Globus pallidus (tissue), 1 donor: ENCODE measurements at regions not wholly inside any gene's neighbourhood (a gene's known extent, or its start where the extent isn't known, plus 50 kb on each side); places are given as distances from the start of the nearest gene placed in this dataset.
"Not testable (repeated sequence)": the region's sequence is repeated elsewhere in the genome, so short reads cannot be mapped to it uniquely, and the experiment has no call there.

Source experiments
- DNase-seq: peaks from one replicate; pipeline ENCODE4 v3.0.0-alpha.2; 2015; ENCODE audit warnings: low spot score

DNA sequence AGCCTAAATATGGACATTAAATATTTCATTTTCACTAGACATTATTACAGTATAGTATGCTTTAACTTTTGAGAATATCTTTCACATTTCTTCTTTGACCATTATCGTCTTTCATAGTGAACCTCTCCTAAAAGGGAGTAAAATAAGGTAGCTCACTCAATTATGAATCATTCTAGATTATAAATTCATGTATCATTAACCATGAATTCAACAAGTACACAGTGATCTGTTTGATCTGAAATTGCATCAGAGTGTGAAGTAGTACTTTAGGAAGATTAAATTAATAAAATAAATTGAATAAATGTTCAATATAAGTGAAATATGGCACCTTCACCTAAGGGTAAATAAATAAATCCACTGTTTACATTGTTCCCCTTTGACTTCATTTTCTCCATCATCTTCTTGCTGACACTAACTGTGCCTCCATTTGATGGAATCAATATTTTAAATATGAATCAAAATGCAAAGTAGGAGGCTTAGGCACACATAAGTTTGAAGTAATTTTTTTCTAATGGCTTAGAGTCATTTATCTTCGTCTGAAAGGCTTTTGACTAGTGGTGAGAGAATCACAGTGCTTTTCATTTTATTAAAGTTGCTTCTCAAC is 174.1 kb upstream of the MDFIC2 start:
- DNase-seq, result no peak

DNA sequence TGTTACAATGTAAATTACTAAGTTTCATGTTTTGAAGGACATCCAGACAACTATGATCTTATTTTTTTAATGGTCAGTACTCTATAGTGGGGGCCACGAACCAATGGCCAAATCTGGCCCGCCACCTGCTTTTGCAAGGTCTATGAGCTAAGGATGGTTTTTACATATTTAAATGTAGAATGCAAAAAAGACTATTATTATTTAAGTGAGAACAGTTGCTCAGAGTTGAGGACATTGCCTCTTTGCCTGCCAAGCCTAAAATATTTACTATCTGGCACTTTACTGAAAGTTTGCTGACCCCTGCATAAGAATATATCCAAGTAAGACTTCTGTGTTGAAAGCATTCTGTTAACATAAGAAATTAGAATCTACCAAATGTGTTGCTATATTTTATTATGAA is 163.7 kb upstream of the MDFIC2 start:
- no peak for DNase-seq

DNA sequence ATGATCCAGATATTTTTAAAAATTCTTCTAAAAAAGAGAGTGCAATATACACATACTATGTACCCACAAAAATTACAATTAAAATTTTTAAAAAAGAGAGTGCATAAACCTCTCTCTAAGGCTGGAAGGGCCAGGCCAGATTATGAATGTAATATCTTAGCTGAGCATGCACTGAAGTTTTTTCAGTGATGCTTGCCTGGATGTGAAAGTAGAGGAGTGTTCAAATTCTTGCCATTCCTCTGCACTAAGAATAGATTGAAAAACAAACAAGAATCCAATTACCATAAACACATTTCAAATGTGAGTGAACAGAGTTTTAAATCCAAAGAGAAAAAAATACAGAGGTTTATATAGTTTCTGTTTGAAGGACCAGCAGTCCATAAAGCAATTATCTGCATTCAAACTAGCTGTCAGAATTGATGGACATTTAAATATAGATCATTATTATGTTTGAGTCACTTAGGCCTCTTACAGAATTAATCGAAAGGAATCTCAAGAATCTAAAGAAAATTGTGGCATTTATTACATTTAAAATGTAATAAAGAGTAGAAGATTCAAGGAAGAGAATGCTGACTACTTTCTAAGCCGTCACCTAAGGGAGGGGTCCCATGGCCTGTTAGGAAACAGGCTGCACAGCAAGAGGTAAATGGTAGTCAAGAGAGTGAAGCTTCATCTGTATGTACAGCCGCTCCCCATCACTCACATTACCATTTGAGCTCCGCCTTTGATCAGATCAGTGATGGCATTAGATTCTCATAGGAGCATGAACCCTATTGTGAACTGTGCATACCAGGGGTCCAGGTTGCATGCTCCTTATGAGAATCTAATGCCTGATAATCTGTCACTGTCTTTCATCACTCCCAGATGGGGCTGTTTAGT is 159.3 kb upstream of the MDFIC2 start:
- no peak for DNase-seq

DNA sequence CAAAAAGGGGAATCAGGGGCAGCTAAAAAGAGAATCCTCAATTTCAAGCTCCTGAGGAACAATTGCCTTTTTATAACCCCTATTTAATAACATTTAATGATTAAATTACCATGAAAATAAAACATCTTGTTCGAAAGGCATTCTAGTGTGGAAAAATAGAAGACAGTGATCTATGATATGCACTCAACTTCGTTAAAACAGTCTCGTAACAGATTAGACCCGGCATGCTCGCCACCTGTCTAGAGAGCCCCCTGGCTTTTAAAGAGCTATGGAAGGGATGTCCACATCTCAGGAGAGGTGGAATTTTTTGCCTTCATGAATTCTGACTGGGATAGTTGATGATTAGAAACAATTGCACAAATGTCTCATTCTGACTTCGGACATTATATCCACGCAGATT is 153.7 kb upstream of the MDFIC2 start:
- no peak for DNase-seq

DNA sequence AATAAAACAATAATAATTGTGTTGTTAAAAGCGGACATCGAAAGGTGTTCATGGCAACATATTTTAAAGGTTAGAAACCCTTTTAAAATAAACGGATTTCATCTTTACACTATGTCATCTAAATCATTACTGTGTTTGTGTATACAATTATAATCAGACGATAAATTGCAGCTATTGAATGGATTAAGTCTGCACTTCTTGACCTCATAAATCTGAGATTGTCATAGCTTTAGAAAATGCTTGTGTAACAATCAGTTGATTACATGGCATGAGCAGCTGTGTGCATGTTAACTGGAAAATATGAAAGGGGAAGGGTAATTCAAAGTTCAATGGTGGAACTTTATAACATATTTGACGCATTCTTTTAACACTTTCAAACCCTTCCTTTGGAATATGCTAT is 152.4 kb upstream of the MDFIC2 start:
- DNase-seq, result no peak

DNA sequence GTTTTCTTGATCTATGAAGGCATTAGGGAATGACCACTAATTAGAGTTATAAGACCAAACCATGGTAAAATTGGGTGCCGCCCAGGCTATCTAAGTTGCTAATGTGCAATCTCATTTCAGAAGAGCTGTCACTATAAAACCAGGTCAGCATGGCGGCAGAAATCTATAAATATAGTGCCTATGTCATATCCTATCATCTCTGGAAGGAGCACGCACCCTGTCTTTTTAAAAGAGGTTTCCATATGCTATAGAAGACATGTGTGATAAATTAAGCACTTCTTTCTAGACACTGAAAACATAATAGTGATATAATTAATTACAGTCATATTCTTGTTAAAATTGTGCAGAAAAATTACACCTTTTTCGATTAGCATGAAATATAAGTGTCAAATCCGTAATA is 152.0 kb upstream of the MDFIC2 start:
- no peak for DNase-seq

DNA sequence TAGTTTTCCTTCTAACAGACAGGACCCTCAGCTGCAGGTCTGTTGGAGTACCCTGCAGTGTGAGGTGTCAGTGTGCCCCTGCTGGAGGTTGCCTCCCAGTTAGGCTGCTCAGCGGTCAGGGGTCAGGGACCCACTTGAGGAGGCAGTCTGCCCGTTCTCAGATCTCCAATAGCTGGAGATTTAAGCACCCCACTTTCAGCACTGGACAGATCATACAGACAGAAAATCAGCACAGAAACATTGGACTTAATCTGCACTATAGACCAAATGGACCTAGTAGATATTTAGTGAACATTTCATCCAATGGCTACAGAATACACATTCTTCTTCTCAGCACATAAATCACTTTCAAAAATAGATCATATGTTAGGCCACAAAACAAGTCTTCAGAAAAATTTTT is 137.8 kb upstream of the MDFIC2 start:
- not testable (repeated sequence) for DNase-seq

DNA sequence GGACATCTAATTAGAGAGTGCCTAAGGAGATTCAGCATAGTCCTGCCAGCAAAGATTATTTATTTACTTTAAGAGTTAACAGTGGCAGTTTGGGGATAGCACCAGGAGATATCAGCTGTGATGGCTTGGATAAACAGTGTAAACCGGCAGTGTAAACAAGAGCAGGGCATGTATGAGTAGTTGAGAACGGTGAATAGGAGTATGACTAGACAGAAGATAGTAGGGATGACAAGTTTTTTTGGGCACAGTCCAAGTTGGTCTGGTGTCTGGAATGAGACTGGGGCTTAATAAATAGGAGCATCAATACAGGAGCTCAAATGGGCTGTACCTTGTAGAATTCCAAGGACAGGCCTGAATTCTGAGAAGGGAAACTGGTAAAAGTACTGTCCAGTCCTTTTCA is 123.0 kb upstream of the MDFIC2 start:
- not testable (repeated sequence) for DNase-seq

DNA sequence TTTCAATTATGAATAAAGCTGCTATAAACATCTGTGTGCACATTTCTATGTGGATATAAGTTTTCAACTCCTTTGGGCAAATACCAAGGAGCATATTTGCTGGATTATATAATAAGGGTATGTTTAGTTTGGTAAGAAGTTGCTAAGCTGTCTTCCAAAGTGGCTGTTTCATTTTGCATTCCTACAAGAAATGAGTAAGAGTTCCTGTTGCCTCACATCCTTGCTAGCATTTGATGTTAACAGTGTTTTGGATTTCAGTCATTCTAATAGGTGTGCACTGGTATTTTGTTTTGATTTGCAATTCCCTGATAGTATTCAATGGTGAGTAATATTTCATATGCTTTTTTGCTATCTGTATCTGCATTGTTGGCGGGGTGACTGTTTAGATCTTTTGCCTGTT is 120.7 kb upstream of the MDFIC2 start:
- no peak for DNase-seq

DNA sequence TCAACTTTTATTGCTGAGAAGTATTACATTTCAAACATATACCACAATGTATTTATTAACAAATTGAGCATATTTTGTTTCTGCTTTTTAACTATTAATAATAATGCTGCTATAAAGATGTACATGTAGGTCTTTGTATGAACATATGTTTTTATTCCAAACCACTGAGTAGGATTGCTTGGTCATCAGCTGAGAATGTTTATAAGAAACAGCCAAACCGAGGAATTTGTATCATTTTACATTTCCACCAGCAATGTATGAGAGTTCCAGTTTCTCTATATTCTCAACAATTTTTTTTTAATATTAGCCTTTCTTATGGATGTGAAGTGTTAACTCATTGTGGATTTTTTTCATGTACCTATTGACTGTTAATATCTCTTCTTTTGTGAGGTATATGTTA is 119.5 kb upstream of the MDFIC2 start:
- DNase-seq, result no peak

DNA sequence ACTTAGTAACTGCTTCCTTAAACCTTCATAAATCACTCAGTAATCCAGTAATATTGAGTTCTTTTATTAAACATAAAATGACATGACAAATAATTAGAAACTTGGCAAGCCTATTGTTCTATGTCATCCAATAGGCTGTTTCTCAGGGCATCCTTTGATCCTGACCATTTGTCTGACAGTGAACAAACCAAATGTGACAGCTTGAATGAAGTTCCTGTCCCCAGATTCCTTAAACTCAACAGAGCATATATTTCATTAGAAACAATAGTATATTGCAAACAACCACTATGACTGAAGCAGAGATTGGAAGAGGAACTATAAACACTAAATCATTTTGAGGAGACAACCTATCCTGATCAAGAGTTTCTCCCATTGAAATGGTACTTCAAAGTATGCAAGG is 113.6 kb upstream of the MDFIC2 start:
- DNase-seq, result no peak

DNA sequence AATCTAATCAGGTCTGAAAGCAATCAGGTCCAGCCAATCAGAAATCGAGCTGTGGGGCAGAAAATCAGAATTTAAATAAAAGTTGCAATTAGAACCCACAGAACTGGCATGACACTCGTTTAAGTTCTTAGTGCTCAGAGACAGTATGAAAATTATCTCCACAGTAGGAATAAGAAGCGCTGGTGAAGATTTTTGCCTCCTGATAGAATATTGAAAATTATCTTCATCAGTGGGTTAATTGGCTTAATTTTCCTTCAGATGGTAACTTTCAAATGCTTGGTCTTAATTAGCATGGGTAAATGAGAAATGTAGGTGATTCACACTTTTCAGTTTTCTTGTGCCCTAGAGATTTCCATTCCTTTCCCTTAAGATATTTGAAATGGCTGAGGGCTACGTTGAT is 109.1 kb upstream of the MDFIC2 start:
- DNase-seq, result no peak

DNA sequence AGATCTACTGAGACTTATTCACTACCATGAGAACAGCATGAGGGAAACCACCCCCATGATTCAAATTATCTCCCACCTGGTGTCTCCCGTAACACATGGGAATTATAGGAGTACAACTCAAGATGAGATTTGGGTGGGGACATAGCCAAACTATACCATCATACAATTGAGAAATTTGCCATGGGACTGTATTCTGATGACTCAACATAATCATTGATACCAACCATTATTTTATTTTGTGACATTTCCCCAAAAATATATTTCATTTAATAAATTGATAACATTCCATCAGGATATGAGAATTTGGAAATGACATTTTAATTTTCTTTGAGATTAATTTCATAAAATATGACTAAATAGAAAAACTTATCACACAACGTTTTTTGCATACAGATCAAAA is 96.6 kb upstream of the MDFIC2 start:
- DNase-seq, result no peak

DNA sequence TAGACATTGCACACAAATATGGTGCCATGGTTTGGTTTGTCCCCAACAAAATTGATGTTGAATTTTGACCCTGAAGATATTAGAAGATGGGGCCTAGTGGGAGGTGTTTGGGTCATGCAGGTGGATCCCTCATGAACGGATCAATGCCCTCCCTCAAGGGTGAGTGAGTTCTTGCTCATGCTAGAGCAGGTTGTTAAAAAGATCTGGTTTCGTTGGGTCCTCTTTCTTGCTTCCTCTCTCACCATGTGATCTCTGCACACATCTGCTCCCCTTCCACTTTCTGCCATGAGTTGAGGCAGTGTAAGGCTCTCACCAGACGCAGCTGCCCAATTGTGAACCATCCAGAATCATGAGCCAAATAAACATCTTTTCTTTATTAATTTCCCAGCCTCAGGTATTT is 87.8 kb upstream of the MDFIC2 start:
- no peak for DNase-seq

DNA sequence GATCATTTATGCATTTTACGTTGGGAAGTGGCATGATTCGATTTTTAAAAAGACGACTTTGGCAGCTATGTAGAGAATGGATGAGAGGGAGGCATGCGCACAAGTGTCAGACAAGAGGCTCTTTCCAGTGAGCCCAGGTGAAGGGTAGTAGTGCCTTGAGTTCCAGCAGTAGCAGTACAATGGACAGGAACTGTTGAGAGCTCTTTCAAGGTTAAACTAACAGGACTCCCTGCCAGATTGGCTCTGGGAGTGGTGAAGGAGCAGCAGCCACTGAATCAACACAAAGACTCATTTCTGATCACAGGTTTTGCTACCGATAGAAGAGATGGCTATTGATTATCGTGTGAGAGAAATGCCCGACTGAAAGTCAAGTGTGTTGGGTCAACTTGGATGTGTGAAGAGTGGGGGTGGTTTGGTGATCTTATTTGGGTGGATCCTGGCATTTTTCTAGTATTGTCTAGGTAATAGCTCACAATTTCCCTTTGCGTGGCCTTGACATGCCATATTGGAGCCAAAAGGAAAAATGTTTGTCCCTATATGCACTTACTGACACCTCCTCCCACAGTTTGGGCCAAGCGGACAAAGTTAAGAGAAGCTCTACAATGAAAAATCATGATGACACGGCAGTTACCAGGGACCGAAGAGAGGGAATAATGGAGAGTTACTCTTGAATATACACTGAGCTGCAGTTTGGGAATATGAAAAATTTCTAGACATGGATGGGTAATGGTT is 81.6 kb upstream of the MDFIC2 start:
- DNase-seq, result no peak

DNA sequence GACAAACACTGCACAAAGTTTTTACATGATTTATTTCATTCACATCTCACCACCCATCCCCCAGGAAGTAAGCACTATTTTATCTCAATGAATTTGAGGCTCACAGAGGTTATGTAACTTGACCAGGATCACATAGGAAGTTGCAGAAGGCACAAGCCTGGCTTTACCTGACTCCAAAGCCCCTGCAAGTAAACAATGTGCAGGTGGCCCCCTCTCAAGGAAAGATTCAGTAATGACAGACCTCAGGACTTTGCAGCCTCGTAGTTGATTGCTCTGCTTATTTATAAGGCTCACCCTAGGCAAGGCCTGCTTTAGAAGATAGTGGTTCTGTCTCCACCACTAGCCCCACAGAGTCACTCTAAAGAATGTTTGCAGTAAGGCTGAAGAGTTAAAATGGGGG is 79.8 kb upstream of the MDFIC2 start:
- DNase-seq, result no peak

DNA sequence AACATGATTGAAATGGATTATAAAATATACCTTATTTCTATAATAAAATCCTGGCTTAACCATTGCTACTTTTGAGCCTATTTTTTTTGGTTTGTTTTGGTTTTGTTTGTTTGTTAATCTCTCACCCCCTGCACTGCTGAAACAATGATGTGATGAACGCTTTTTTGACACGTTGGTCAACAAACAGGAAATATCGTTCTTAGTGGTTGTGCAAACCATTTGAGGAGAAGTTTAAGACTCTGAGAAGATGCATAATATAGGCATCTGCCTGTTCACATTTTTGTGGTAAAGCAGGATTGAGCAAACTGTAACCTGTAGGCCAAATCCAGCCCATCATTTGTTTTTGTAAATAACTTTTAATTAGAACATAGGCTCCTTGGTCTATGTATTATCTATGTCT is 75.5 kb upstream of the MDFIC2 start:
- DNase-seq, result no peak

DNA sequence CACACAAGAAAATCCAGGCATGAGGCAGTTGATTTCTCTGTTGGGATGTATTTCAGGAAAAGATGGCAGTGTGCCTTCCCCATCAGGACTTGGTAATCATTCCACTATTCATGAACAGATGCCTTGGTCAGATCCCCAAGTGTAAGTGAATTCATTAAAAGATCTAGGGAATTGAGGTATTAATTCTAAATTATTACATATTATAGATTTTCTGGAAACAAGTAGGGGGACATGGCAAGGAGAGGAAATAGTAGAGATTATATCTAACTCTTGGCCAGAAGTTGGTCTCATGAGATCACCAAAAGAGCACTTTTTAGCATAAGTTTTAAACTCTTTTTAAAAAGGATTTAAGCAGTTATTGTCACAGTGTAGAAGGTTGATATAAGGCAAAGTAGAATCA is 74.4 kb upstream of the MDFIC2 start:
- no peak for DNase-seq

DNA sequence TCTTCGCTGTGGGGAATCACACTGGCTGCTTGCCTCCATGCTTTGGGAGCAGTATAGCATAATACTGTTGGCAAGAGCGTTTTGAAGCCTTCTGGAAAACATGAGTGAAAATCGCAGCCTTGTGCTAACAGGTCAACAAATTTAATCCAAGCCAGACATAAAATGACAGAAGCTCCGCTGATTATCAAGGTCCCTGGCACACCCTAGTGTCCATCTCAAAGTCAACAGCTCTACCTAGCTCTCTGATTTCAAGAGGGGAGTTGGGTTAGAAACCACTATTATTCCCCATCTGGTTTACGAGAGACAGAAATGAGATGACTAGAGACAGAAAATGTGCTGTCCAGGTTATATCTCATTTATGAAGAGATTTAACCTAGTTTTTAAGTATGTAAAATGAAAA is 73.6 kb upstream of the MDFIC2 start:
- no peak for DNase-seq

DNA sequence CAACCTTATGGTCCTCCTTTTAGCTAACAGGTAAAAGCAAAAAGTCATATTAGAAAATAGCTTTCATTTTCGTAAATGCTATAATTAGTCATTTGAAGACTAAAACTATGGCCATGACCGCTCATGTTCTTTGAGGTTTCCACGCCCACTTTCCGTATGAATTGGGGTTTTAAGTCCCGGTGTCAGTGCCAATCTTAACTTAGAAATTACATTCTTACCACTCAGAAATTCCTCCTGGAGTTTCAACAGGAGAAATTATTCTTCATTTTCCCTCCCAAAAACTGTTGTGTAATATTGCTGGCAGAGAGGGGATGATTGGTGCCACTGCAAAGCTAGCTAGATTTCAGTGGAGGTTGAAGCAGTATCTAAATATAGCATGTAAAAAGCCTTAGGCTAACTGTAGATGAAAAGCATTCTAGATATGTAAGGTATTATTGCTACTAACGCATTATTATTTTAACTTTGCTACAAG is 71.0 kb upstream of the MDFIC2 start:
- no peak for DNase-seq

DNA sequence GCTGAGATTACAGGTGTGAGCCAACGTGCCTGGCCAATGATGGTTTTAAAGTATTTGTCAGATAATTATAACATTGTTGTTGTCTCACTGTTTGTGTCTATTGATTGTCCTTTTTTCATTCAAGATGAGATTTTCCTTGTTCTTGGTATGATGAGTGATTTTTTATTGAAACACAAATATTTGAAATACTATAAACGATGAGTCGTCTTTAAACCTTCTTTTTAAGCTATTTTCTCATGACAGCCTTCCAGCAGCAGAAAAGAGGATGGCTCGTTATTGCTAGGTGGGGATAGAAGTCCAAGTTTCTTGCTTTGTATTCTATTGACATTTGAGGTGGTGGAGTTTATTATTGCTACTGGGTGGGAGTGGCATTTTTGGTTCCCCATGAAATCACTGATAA is 61.7 kb upstream of the MDFIC2 start:
- no peak for DNase-seq
